Duodenal mucosa (tissue), 2 donors: ENCODE measurements at regions not wholly inside any gene's neighbourhood (a gene's known extent, or its start where the extent isn't known, plus 50 kb on each side); places are given as distances from the start of the nearest gene placed in this dataset.

Experiments used
- H3K27ac ChIP-seq: one replicate; pipeline ENCODE4 v1.7.0; 2013; ENCODE audit warnings: low read depth, low read length
- H3K27me3 ChIP-seq, 2 donors: one replicate each; pipeline ENCODE4 v1.7.0; 2013; ENCODE audit warnings: low read length in 2 of 2, control low read depth in 1 of 2; ENCODE audit not compliant: insufficient read depth in 2 of 2, control insufficient read depth in 1 of 2
- H3K36me3 ChIP-seq, 2 donors: one replicate each; pipeline ENCODE4 v1.7.0; 2013; ENCODE audit warnings: low read length in 2 of 2, control low read depth in 1 of 2; ENCODE audit not compliant: insufficient read depth in 2 of 2, control insufficient read depth in 1 of 2
- H3K4me1 ChIP-seq, 2 donors: one replicate each; pipeline ENCODE4 v1.7.0; 2013; ENCODE audit warnings: low read length in 2 of 2, control low read depth in 1 of 2; ENCODE audit not compliant: insufficient read depth in 2 of 2, control insufficient read depth in 1 of 2
- H3K4me3 ChIP-seq, 2 donors: one replicate each; pipeline ENCODE4 v1.7.0; 2013; ENCODE audit warnings: low read length in 2 of 2, low read depth in 1 of 2
- H3K9ac ChIP-seq, 2 donors: one replicate each; pipeline ENCODE4 v1.7.0; 2013; ENCODE audit warnings: low read length in 2 of 2, low read depth in 1 of 2
- H3K9me3 ChIP-seq, 2 donors: one replicate each; pipeline ENCODE4 v1.7.0; 2013; ENCODE audit warnings: low read length in 2 of 2, control low read depth in 1 of 2; ENCODE audit not compliant: control insufficient read depth in 1 of 2

DNA sequence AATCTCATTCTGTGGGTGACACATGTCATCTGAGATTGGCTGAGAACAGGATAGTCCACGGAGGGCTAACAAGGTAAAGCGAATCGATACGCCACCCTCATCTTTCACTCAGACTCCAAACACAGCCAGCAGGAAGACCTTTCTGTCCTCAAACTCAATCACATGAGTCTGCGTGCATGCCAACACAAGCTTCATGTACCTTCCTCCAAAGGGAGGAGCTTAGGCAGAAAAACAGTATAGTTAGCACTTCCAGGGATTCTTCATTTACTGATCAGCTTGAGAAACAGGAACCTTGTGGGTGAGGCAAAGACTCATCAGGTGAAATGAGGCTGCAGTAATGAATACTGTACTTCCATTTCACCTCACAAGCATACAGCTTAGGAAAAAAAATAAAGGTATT lies 767.1 kb upstream of the API5 start:
- H3K9me3 ChIP-seq: no peaks in the 10 kb centered on the region
- no peaks in the 10 kb centered on the region for H3K27me3 ChIP-seq
- H3K9ac ChIP-seq: no peak overlapping the region
- H3K27ac ChIP-seq: no peak overlapping the region
- H3K36me3 ChIP-seq: no peaks in the 10 kb centered on the region
- no peaks in the 10 kb centered on the region for H3K4me1 ChIP-seq
- H3K4me3 ChIP-seq: no peak overlapping the region

DNA sequence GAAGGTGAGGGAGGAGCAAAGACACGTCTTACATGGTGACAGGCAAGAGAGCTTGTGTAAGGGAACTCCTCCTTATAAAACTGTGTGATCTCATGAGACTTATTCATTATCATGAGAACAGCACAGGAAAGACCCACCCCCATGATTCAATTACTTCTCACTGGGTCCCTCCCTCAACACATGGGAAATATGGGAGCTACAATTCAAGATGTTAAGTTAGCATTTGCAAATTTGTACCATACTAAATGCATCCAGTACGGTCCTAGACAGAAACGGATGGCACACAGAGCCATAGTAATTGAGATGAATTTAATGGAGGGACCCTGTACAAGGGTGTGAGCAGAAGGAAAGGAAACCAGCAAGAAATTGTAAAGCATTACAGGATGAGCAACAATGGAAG lies 765.8 kb upstream of the API5 start:
- no peaks in the 10 kb centered on the region for H3K4me1 ChIP-seq
- no peaks in the 10 kb centered on the region for H3K9me3 ChIP-seq
- H3K4me3 ChIP-seq: no peak overlapping the region
- H3K9ac ChIP-seq: no peak overlapping the region
- H3K27me3 ChIP-seq: no peaks in the 10 kb centered on the region
- H3K27ac ChIP-seq: no peak overlapping the region
- H3K36me3 ChIP-seq: no peaks in the 10 kb centered on the region

DNA sequence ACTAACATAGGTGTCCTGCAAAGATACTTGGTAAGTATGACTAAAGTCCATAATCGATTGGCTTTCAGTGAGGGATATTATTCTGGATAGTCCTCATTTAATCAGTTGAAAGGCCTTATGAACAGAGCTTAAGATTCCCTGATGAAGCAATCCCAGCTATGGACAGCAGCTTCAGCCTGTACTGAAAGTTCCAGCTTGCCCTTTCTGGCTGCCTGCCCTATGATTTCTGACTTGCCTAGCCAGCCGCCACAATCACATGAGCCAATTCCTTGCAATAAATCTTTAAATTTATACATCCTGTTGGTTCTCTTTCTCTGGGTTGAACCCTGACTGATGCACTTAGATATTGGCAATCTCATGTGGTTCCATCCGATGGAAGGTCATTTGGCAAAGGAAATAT lies 759.0 kb upstream of the API5 start:
- Histone ChIP-seq H3K4me3 (no peak overlapping the region), H3K27me3 (no peaks in the 10 kb centered on the region), H3K9me3 (no peaks in the 10 kb centered on the region), H3K4me1 (no peaks in the 10 kb centered on the region), H3K9ac (no peak overlapping the region), H3K27ac (no peak overlapping the region), H3K36me3 (no peaks in the 10 kb centered on the region)

DNA sequence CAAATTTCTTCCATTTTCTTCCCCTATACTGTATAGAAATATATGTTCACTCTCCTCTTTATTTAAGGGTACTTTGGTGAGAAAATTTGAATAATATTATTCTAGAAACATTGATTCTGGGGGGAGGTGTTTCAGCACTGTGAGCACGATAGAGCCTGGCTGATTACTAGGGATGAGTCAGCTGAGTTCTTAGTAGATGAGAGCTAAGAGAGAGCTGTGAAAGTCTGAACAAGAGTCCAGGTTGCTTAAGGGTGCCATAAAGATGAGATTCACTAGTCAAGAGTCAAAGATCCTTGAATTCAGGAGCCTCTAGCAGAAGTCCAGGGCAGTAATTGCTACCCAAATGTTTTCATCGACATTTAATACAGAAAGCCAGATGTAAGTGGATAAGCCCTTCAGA lies 756.6 kb upstream of the API5 start:
- H3K36me3 ChIP-seq: no peaks in the 10 kb centered on the region
- no peak overlapping the region for H3K27ac ChIP-seq
- no peaks in the 10 kb centered on the region for H3K27me3 ChIP-seq
- H3K4me1 ChIP-seq: no peaks in the 10 kb centered on the region
- no peak overlapping the region for H3K4me3 ChIP-seq
- no peaks in the 10 kb centered on the region for H3K9me3 ChIP-seq
- H3K9ac ChIP-seq: no peak overlapping the region

DNA sequence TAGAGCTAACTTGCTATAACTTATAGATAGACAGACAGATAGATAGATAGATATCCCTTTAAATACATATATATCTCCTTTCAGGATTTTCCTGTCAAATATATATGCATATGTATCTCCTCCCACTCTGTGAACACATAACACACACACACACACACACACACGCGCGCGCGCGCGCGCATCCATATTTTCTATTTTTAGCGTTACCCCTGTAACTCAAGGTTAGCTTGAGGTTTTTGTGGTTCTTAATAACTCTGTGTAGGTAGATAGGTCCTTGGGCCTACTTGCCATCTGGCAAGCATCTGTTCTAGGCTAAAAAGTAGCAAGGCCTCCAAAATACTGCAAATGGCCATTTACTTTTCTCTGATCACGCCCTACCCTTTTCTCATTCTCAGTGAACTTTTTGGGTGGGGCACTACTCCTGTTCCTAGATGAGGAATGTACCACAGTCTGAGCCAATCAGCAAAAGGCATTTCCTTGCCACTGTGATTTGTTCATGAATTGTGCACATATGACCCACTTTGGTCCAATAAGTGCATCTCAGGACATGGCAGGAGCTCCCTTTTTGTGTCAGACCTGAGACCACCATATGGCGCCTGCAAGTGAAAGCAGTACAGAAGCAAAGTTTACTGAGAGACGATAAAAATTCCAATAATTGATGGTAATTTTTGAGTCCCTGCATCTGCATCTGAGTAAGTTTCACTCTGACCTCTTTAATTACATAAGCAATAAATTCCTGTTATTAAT lies 740.5 kb upstream of the API5 start:
- Histone ChIP-seq H3K4me1 (no peaks in the 10 kb centered on the region), H3K36me3 (no peaks in the 10 kb centered on the region), H3K27me3 (no peaks in the 10 kb centered on the region), H3K9ac (no peak overlapping the region), H3K9me3 (no peaks in the 10 kb centered on the region), H3K27ac (no peak overlapping the region), H3K4me3 (no peak overlapping the region)

DNA sequence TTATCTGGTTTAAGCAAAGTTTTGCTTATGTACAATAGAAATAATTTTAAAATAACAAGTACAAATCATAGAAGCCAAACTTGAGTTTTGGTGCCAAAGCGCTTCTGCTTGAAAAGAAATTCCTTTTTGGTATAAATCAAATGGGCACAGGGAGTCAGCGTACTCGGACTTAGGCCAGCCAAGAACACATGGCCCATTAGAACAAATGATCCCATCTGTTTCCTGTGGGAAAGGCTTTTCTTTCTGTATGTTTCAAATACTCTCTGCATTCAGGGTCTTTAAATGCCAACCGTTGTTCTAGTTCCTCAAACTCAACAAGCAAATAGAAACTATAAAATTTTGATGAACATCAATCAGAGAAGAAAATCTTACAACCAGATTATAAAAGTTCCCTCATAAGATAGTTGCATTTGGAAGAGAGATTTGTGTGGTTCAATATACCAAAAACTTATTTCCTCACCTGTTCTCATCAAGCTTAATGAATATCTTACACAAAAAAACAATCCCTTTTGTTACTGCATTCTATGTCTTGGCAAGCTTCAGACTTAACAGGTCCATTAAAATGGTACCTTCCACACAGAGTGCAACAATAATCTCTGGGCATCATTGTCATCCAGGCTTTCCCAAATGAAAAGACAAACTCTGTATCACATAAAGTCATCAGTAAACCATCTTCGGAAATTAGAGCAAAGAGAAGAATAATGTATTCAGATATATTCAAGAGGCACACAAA lies 739.8 kb upstream of the API5 start:
- no peaks in the 10 kb centered on the region for H3K27me3 ChIP-seq

DNA sequence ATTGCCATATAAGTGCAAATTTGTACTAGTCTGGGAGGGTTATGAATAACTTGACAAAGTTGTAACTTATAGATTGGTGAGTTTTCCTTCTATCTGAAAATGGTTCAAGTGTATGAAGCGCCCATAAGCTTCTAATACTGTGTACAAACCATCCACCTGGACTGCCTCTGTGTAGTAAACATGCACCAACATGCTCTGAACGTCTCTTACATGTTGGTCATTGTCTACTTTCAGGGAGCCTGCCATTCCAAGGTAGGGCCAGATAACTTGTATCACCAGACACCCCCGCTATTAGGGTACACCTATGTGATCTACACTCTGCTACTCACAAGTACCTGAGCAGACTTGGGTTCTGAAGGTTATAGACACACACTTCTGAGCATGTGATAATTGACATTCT lies 735.5 kb upstream of the API5 start:
- Histone ChIP-seq H3K36me3 (no peaks in the 10 kb centered on the region), H3K9ac (no peak overlapping the region), H3K9me3 (no peaks in the 10 kb centered on the region)

More for the DNA sequence above, 739.8 kb upstream of the API5 start:
- no peak overlapping the region for H3K27ac ChIP-seq
- H3K9ac ChIP-seq: no peak overlapping the region
- no peaks in the 10 kb centered on the region for H3K4me1 ChIP-seq
- H3K36me3 ChIP-seq: no peaks in the 10 kb centered on the region
- H3K4me3 ChIP-seq: no peak overlapping the region
- no peaks in the 10 kb centered on the region for H3K9me3 ChIP-seq

DNA sequence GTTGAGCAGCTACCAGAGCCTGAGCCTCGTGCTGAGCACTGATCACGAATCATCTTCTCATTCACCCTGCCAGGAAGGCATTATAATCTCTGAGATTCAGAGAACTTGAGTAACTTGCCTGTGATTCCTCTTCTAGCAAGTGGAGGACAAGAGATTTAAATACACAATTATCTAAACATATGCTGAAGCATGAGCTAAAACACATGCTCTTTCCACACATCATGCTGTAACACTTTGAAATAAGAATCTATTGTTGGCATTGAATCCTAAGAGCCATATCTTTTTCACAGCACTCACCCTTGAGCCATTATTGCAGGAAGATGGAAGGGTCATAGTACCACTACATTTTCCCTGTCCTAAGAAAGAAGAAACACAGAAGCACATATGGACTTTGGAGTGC lies 722.5 kb upstream of the API5 start:
- Histone ChIP-seq H3K4me1 (no peaks in the 10 kb centered on the region), H3K36me3 (no peaks in the 10 kb centered on the region), H3K27me3 (no peaks in the 10 kb centered on the region), H3K9ac (no peak overlapping the region), H3K4me3 (no peak overlapping the region), H3K27ac (no peak overlapping the region), H3K9me3 (no peaks in the 10 kb centered on the region)

More for the DNA sequence above, 735.5 kb upstream of the API5 start:
- Histone ChIP-seq H3K27ac (no peak overlapping the region), H3K27me3 (no peaks in the 10 kb centered on the region), H3K4me3 (no peak overlapping the region), H3K4me1 (no peaks in the 10 kb centered on the region)

DNA sequence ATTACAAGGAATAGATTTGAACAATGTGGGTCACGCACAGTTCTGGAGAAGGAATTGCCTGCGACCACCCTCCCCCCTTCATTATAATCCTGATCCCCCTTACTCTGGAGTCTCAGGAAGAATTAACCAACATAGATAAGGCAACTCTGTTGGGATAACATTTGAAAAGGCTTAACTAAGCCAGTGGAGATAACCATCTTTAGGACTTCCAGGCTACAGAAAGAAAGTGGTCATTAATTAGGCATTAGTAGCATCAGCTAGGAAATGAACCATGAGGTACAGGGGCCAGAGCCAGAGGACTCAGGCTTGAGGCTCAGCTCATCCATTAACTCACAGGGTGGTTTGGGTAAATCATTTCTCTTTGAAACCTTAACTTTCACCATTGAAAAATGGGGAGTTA lies 720.0 kb upstream of the API5 start:
- H3K36me3 ChIP-seq: no peaks in the 10 kb centered on the region
- H3K4me3 ChIP-seq: no peak overlapping the region
- no peaks in the 10 kb centered on the region for H3K4me1 ChIP-seq
- H3K9ac ChIP-seq: no peak overlapping the region
- H3K27me3 ChIP-seq: no peaks in the 10 kb centered on the region
- no peak overlapping the region for H3K27ac ChIP-seq
- no peaks in the 10 kb centered on the region for H3K9me3 ChIP-seq

DNA sequence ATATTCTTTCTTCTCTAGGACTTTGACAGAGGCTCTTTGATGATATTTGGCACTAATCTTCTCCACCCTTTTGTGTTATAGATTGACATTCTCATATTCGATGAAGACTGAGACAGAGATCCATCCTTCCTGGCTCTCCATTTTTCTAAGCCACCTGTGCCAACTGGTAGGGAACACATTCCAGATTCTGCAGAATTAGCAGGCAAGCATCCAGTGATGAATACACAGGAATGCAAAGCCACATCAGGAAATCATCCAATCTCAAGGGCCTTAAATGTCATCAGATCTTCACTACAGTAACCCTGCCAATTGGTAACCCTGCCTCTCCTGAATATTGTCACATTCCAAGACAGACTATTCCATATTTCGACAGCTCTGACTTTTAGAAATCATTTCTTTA lies 718.4 kb upstream of the API5 start:
- H3K27me3 ChIP-seq: no peaks in the 10 kb centered on the region
- H3K9me3 ChIP-seq: no peaks in the 10 kb centered on the region
- no peak overlapping the region for H3K9ac ChIP-seq
- H3K36me3 ChIP-seq: no peaks in the 10 kb centered on the region
- no peak overlapping the region for H3K4me3 ChIP-seq
- H3K27ac ChIP-seq: no peak overlapping the region
- H3K4me1 ChIP-seq: no peaks in the 10 kb centered on the region
